B cell (primary cell): ENCODE measurements at regions not wholly inside any gene's neighbourhood (a gene's known extent, or its start where the extent isn't known, plus 50 kb on each side); places are given as distances from the start of the nearest gene placed in this dataset.
"Not testable (repeated sequence)": the region's sequence is repeated elsewhere in the genome, so short reads cannot be mapped to it uniquely, and the experiment has no call there.

Source experiments
- EZH2 ChIP-seq: IDR thresholded peaks from 2 replicates; pipeline ENCODE4 v1.6.1; 2012; ENCODE audit warnings: borderline replicate concordance, low read depth, mild to moderate bottlenecking, moderate library complexity, low read length; ENCODE audit not compliant: insufficient read depth, poor library complexity, severe bottlenecking
- TF ChIP-seq, protein P1 (sequence below): fragments of 200-600 bp; IDR thresholded peaks from one replicate; pipeline ENCODE4 v1.8.0; 2022; ENCODE audit warnings: antibody characterized with exemption, mild to moderate bottlenecking

DNA sequence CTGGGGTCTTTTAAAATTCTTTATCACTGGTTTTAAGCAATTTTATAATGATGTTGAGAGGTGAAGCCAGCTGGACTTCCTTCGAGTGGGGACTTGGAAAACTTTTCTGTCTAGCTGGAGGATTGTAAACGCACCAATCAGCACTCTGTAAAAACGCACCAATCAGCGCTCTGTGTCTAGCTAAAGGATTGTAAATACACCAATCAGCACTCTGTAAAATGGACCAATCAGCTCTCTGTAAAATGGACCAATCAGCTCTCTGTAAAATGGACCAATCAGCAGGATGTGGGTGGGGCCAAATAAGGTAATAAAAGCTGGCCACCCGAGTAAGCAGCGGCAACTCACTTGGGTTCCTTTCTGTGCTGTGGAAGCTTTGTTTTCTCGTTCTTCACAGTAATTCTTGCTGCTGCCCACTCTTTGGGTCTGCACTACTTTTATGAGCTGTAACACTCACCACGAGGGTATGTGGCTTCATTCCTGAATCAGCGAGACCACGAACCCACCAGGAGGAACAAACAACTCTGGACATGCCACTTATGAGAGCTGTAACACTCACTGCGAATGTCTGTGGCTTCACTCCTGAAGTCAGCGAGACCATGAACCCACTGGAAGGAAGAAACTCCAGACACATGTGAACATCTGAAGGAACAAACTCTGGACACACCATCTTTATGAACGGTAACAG, 462.6 kb downstream of the GUCY1A2 start:
- TF ChIP-seq EZH2: not testable (repeated sequence)
- TF ChIP-seq, protein P1, sequence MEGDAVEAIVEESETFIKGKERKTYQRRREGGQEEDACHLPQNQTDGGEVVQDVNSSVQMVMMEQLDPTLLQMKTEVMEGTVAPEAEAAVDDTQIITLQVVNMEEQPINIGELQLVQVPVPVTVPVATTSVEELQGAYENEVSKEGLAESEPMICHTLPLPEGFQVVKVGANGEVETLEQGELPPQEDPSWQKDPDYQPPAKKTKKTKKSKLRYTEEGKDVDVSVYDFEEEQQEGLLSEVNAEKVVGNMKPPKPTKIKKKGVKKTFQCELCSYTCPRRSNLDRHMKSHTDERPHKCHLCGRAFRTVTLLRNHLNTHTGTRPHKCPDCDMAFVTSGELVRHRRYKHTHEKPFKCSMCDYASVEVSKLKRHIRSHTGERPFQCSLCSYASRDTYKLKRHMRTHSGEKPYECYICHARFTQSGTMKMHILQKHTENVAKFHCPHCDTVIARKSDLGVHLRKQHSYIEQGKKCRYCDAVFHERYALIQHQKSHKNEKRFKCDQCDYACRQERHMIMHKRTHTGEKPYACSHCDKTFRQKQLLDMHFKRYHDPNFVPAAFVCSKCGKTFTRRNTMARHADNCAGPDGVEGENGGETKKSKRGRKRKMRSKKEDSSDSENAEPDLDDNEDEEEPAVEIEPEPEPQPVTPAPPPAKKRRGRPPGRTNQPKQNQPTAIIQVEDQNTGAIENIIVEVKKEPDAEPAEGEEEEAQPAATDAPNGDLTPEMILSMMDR: not testable (repeated sequence)
